Activated CD4-positive, CD25-positive, alpha-beta regulatory T cell treated with anti-CD3 and anti-CD28 coated beads, Interleukin-2, amount 50 U/mL, for 72 hours (primary cell): ENCODE measurements at regions not wholly inside any gene's neighbourhood (a gene's known extent, or its start where the extent isn't known, plus 50 kb on each side); places are given as distances from the start of the nearest gene placed in this dataset.

Source experiments
- DNase-seq: peaks from one replicate; pipeline ENCODE4 v3.0.0; 2021

DNA sequence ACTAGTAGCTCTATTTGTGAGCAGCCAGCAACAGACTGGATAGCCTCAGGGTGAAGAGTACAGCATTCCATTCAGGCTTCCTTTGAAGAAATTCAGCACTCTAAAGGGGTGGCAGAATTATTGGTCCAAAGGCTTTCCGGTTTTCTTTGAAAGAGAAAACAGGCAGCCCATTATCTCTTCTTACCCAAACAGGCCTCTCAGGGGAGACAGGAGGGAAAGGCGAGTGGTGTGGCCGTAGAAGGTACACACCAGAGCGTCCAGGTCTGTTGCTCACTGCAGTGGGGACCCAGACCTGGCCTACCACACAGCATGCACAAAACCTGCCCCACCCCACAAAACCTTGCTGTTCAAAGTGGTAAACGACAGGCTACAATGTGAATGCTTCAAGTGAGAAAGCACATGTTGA, 83.3 kb downstream of the ZNF608 start:
- no peak for DNase-seq

DNA sequence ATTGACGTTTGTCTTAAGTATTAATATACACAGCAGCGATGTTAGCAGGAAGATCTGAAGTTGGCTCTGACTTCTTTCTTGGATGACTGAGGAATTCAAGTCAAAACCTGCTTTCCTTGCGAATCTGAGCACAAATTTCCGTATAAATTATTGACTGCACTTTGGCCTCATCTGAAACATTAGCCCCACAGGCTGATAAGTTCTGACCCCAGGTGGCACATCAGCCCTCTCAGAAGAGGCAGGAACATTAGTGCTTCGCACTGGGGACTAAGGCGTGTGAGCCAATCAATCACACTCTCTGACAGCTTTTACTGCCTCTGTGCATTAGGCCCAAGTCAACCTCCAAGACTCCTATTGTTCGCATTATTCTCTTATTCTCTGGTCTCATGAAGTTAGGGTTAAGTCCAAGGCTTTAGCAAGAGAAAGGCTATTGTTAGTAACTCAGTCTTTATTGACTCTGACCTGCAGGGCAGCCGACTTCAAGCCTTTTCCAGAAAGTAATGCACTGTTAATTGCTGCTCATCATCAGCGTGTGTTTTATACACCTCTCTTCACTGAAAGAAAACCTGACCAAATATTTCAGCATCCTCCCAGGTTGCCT, 84.2 kb downstream of the ZNF608 start:
- no peak for DNase-seq

DNA sequence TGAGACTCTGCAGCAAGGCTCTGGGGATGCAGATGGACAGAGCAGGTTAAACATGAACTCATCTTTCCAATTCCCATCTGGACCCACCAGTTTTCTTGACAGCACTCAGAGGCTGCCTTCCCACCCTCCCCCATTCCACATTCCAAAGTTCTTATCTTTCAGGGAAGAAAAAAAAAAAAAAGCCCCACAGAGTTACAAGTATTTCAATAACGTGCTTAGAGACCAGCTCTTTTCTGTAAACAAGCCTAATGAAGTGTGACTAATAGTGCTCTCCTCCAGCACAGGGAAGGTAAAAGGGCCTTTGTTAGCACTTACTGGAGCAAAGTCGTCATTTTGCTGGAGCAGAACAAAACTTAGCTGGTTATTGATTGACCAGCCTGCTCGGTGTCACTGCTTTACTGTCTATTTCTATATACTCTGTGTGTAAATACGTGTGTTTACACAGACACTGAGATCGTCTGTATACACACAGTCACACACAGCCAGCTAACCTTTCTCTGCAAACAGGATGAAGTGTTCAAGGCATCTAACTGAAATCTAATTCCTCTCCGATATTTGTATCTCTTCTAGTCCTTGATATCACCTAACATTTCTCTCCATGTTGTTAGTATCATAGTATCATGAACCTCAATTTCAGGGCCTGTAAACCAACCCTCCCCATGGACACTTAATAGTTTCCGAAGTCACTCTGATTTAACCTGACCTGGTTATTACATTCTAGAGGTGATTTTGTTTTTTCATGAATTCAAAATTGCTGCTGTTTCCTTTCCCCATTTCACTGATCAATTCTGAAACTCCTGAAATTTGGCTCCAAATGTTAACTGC, 84.9 kb downstream of the ZNF608 start:
- DNase-seq: no peak

DNA sequence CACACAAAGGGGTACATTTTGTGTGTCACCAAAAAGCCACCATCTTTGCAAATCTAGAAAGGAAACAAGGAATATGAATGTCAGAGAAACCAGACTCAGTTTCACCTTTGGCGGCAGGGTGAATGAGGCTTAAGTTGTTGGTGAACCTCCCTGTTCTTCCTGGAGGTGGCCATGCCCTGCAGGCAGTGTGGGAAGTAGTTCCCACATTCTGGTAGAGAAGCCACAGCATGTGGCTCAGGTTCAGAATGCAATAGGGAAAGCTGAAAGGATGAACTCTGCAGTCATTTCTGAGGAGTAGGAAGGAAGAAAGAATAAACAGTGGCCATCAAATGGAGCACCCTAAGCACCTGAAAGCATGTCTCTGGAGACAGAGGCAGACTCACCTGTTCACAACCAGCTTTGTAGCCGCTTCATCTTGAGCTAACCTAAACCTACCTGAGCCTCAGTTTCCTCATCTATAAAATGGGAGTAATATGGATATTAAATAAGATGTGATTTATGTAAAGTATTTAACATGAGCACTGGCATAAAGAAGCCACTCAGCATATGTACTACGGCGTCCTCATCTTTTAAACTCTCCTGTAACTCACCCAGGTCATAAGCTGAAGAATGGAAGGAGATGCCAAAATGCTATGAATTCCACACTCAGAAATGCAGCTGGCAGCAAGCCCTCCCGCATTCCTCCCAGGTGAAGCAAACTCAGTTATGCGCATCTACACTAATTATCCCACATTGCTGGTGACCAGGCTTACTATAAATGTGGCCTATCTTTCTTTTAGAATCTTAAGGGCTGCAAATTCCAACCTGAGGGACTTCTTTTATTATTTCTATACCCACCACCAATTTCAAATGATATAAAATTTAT, 86.0 kb downstream of the ZNF608 start:
- DNase-seq: no peak

DNA sequence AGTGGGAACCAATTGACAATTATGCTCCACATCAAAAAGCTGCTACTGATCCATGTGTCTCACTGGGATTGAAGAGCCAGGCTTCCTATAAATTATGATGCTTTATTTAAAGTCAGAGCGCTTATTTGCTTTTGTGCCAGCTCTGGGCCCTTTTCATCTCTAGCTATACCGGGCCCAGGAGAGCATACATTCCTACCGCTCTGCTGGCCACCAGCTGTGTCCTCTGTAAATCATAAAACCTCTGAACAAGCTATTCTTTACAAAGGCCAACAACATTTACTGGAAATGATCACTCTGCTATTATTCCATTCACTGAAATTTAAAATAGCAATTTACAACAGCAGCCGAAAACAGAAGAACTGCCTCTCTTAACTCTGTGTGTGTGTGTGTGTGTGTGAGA, 86.6 kb downstream of the ZNF608 start:
- no peak for DNase-seq

DNA sequence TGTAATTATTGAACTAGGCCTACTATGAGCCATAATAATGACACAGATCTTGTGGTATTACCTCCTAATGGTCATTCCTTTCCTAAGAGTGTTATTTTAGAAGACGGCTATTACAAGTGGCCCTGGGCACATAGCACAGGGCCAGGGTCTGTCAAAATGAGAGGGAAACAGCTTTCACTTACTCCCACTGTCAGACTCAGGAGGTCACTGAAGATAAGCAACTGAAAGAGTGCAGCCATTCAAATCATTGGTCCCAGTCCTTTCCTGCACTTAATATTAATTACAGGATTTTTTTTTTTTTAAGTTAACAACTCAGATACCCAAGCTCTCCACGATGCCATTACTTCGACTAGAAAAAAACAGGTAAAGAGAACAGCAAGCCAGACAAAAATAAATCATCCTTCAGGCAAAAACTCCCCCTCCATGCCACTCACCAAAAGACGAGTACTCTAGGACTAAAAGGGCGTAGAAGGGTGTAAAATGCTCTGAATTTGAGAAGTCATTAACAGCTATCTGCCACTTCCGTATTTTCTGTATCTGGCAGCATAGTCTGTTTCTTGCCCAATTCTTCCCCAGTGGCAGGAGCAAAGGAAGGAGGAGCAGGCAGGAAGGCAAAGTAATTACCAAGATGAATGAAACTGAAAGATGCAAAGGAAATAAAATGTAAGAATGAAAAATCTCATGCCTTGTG, 87.4 kb downstream of the ZNF608 start:
- DNase-seq: no peak

DNA sequence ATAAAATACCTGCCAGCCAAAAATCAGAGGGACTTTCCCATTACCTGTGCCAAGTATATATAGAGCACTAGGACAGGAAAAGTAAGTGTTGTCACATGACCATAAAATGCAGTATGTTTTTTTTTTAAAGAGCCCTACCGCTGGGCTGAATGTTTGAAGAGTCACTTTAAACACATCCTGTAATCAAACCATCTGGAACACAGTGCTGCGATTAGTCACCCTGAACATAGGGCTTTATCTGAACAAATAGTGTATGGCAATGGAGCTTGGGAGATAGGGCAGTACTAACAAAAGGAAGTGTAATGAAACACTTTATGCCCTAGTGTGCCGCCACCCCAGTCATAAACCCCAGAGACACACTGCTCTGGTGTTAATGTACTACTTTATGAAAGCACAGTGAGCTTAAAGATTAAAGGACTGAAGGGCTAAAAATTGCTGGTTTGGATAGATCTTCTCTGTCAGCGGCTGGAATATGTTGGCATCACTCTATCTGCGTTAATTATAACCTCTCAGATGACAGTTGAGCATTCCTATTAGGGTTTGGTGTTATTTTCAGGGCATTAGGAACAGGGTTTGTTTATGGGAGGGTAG, 90.4 kb downstream of the ZNF608 start:
- no peak for DNase-seq

DNA sequence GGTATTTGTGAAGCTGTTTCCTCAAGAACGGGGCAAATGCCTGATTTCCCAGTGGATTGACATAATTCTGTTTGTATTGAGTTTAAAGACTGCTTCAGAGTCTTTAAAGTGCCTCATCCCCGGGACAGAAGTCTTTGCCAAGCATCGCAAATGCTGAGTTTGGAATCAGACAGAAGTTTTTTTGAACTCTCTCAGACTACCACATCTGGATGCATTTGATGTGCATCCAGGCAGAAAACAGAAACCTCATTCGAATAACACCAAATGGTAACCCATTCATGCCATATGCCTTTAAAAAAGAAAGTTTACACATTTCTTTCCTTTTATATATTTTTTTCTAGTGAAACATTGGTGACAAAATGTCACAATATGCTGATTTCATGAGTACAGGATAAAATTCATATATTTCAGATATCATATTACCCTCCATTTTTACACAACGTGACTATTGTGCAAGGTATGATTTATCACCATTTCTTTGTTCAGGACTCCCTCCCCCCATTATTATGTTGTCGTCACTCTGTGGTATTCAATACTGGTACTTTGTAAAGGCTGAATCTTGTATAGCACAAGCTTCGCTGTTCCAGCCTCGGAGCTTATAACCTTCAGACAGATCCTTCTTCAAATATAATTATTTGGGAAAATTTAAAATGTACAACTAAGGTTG, 91.1 kb downstream of the ZNF608 start:
- DNase-seq: no peak

DNA sequence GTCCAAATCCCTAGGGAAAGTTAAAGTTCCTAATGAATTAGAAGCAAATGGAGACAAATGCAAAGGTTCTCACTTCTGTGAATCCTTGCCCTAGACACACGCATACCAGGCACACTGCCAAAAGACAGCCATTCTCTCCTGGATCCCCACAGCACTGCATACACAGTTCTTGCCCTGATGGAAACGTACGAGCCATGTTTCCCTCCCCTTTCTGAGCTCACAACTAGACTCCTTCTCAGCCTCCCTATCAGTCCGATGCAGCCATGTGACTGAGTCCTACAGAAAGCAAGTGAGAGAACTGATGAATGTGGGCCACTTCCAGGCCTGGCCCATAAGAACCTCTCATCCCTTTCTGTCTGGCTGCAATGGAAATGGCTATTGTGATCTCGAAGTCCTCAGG, 92.0 kb downstream of the ZNF608 start:
- no peak for DNase-seq

DNA sequence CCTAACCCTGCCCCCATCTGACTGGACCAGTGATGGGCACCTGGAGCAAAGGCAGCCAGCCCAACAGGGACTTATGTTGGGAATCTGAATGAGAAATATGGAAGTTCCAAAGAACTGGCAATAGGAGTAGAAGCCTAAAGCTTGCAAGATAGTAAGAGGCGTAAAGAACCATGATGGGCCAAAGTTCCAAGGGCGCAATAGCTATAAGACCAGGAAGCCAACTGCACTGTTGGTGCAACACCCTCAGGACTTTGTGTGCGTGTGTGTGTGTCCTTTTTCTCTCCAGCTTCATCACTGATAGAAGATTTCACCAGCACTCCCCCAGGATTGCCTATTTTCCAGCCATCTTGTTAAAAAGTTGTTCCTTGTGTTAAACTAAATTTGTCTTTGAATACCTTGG, 92.8 kb downstream of the ZNF608 start:
- DNase-seq: no peak

DNA sequence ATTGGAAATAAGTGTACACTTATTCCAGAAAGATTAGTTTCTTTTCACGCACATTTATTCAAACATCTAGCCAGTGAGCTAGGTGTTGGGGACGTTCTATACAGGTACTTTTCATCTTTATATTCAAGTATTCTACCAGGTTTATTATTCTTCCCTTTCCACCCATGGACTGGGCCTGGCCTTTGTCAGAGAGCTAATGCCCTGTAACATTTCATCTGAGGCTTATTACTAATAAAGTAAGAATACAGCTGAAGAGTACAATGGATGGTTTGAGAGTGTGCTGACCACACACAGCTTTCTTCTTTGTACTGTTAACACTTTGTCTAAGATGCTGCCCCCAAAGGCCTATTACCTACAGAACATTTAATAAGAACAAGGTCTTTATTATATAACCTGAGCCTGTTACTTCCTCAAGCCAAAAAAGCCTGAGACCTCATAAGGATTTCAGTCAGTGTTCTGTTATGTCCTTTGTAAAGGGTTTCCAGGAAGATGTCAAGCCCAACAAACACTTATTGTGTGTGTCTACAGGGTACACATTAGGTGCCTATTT, 93.5 kb downstream of the ZNF608 start:
- no peak for DNase-seq

DNA sequence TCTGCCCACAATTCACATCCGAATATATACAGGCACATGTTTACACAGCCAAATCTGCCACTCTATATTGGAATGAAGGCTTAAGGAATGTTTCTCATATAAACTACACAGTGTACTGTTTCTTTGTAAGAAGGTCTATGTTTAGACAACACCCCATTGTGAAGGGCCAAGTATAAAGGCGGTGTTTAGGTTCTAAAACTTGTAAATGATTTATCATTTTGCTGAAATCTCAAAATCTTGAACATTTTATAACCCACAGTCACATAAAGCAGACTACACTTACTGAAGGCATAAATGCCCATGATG, 94.0 kb downstream of the ZNF608 start:
- no peak for DNase-seq

DNA sequence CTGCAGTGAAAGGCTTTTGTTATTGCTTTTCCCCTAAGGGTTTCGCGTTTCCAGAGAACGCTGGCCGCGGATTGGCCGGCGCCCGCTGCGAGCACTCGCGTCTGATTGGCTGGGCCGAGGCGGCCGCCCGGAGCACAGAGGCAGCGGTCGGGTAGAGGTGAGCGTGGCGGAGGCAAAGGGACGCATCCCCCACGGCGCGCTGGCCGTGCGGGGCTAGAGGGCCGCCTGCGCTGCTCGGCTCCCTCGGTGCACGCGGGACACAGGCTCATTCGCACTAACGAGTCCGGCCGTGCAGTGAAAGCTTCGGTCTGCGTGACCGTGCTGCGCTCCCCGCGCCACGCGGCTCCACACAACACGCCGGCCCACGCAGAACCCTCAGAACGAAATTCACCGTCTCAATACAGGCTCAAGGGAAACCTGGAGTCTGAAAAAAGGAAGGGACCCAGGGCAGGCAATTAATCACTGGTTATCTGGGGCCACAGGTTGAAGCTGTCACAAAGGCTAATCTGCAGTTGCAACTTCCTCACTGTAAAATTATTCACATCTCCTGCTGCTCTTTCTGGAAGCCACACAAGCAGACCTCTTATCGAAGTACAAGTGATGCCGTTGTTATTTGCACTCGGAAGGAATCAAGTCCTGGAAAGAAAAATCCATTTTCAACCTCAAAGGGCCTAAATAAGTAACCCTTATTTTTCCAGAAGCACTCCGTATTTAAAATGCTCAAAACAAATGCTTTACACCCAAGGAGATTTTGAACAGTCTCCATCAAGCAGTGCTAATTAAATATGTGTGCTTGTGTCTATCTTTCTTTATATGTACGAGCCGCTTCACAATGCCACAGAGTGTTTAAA, 94.6 kb downstream of the ZNF608 start:
- DNase-seq: no peak

DNA sequence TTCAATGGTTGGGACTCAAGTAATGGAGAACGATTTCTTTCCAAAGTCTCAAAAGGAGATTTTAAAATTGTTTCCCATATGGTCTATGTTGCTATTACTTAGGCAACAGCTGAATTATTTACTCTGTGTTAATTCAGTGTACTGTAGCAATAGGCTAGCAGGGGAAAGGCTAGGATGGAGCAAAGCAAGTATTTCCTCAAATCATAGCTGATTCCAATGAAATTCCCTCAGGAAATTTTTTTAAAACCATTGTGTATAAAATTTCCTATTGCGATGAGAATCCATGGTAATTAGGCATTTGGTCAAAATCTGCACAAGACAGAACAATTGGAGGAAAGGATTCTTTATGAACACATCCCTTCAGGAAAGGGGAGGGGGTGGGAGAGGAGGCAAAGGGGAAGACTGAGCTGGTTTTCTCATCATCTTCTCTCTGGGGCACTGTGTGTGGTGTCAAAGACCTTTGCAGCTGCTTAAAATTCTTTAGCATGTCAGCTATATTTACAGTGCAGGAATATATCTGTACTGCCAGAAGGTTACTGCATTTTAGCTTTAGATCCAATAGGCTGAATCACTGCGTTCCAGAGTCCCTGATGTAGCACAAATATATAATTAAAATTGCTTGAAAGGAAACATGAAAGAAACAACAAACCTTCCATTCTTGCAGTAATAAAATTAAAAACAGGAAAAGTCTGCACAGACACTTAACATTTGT, 95.3 kb downstream of the ZNF608 start:
- DNase-seq: no peak

DNA sequence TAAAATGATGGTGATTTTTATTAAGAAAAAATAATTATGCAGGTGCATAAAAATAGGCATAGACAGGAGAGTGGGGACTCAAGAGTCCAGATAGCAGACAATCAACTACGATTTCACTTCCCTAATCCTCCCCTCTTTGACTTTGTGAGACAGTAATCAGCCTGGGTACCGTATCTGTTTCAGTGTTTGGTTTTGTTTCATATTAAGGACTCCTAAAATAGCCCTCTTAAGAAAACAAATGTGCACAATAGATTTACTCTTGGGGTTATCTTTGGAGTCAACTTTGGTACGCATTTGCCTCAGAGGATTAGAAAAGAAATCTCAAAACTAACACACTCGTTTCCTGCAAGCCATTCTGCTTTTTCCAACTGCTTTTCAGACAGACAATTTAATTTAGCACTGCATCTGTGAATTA, 96.3 kb downstream of the ZNF608 start:
- DNase-seq: no peak

DNA sequence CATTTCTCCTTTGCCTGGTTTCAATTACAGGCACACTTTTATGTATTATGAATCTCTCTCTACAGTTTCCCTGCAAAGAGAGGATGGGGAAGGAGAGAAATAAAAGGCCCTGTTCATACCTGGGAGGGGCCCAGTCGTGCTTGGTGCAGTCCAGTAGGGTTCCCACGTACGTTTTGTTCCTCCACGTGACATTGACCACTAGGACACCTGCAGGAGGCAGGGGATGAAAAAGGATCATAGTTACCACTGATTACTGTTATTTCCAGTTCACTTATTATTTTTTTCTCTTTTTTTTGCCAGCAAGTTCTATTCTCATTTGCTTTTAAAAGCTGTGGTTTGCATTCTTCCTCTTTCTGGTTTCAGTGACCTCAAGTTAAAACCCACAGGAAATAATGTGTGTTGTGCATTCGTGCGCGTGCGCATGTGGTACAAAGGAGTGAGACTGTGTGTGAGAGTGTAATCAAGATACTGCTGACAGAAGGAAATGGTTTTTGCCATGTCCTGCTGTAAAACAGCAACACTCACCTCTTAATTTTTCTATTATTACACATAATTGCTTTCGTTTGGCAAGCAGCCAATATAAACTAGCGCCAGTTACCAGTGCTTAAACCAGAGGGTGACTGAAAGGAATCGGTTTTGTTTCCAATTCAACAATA, 96.8 kb downstream of the ZNF608 start:
- DNase-seq: peak; percentile 38

DNA sequence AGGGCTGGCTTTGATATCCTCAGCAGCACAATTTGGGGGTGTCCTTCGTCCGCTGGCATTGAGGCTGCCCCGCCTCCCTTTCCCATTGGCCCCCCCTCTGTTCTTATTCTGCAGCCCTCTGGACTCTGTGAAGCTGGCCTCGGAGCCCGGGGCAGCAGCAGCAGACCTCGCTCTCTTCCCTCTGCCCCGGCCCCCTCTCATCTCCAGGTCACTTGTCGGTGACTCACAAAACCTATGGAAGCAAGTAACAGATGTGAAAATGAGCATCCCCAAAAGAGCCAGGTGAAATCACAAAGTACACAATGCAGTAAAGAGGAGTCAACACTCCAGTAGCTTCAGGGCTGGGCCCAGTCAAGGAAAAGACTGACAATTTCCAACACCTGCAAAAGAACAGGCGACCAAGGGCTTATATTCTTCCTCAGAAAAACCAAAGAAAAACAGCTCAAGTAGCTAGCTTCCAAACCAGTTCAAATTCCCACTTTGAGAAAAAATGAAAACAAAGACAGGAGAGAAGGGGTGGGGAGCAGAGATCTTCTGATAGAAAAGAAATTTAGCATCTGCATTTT, 97.5 kb downstream of the ZNF608 start:
- no peak for DNase-seq

DNA sequence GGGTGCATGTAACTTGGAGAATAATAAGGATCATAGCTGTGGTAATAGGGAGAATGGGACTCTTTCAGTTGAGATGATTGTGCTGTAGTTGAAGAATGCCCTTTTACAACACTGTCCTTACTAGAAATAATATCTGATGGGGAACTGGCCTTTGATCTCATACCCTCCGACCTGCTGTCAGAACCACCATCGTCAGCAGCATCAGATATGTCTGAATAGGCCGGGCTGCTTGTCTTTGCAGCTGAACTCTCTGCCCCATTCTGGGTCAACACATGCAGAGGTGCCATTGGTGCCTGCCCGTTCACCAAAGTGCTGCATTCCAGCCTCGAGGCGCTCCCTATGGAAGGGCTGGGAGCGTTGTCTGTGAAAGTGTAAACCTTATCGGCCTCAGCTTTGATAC, 99.1 kb downstream of the ZNF608 start:
- DNase-seq: no peak

DNA sequence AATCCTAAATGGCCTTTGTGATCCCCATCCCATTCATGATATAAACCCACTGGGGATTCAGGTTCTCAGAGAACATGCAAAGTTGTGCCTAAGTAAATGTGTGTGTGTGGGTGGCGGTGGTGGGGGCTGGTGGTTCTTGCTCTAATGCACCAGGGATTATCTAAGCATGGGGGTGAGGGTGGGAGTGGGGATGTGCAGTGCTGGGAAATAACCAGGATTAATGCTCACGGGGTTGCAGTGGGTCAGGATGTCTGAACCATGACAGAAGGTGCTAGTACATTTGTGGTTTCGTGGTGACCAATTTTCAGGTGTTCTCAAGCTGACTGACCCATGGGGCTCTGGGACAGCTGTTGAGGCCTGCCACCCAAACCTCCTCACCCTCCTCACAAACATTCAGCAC, 101.0 kb downstream of the ZNF608 start:
- DNase-seq: no peak

DNA sequence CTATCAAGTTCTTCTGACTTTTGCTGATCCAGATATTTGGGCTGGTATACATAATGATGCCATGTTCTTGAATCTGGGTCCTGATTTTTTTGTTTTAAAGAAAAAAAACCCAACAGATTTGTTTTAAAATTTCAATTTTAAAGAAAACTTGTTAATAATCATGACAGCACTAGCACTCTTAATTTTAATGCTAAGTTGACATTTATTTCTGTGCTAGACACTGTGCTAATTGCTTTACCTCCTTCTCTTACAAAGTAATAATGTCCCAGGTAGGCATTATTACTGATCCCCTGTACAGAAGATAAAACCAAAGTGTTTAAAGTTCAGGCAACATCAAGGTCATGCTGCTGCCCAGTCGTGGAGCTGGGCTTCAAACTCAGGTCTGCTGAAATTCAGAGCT, 101.9 kb downstream of the ZNF608 start:
- DNase-seq: no peak
